ENCODE measurements at regions not wholly inside any gene's neighbourhood (a gene's known extent, or its start where the extent isn't known, plus 50 kb on each side); places are given as distances from the start of the nearest gene placed in this dataset.
"Not testable (repeated sequence)": the region's sequence is repeated elsewhere in the genome, so short reads cannot be mapped to it uniquely, and the experiment has no call there.

DNA sequence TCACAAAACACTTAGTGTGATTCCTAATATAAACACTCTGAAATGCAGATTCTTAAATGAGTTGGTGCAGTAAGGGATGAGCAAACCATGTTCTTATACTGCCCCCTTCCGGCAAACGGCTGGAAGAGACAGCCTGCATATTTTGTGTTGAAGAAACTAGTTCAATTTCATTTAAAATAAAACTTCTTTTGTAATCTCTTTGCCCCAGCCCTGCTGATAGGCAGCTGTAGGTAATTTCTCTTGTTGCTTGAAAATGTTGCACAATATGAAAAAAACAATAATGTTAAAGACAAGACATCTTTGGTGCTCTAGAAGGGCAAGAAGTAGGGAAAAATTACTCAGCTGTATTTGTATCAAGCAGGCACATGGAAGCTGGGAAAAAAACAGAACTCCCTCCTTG lies 89.7 kb upstream of the CCNG1 start:
- no peak overlapping the region for H3K9ac ChIP-seq (ENCODE audit: low read depth, low read length)
- peak overlapping the region; percentile 35; the same call in 1 of the 2 replicates for H3K27ac ChIP-seq (ENCODE audit: low read length)
- no peaks in the 10 kb centered on the region for H4K20me1 ChIP-seq (ENCODE audit: insufficient read depth, low read length)
- H3K4me2 ChIP-seq (ENCODE audit: insufficient read depth, low read length): no peak overlapping the region
- no peaks in the 10 kb centered on the region for H3K9me3 ChIP-seq (ENCODE audit: insufficient read depth, low read length, severe bottlenecking)
- no peaks in the 10 kb centered on the region for H3K27me3 ChIP-seq (ENCODE audit: insufficient read depth, low read length, poor library complexity)
- no peak overlapping the region for H3K4me3 ChIP-seq (ENCODE audit: low read depth in 1 of 2, low read length in 2 of 2)
- H3K79me2 ChIP-seq (ENCODE audit: insufficient read depth, low read length): no peaks in the 10 kb centered on the region
- DNase-seq (peak; percentile 73), ATAC-seq (ENCODE audit: insufficient read depth, low read depth) (peak; percentile 91)
- peaks cover 8% of the 10 kb centered on the region for H3K4me1 ChIP-seq (ENCODE audit: insufficient read depth, low read length)
- TF ChIP-seq, protein P1, sequence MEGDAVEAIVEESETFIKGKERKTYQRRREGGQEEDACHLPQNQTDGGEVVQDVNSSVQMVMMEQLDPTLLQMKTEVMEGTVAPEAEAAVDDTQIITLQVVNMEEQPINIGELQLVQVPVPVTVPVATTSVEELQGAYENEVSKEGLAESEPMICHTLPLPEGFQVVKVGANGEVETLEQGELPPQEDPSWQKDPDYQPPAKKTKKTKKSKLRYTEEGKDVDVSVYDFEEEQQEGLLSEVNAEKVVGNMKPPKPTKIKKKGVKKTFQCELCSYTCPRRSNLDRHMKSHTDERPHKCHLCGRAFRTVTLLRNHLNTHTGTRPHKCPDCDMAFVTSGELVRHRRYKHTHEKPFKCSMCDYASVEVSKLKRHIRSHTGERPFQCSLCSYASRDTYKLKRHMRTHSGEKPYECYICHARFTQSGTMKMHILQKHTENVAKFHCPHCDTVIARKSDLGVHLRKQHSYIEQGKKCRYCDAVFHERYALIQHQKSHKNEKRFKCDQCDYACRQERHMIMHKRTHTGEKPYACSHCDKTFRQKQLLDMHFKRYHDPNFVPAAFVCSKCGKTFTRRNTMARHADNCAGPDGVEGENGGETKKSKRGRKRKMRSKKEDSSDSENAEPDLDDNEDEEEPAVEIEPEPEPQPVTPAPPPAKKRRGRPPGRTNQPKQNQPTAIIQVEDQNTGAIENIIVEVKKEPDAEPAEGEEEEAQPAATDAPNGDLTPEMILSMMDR (IDR thresholded peaks at IDR 0.05; ENCODE audit: borderline replicate concordance, extremely low read depth, low read length, poor library complexity, severe bottlenecking): peak; percentile 94
- TF ChIP-seq EZH2 (IDR thresholded peaks at IDR 0.05; ENCODE audit: borderline replicate concordance, low read depth, low read length, severe bottlenecking): no peak
- H3K36me3 ChIP-seq (ENCODE audit: insufficient read depth, low read length): no peaks in the 10 kb centered on the region
- H2AFZ ChIP-seq (ENCODE audit: low read depth, low read length): 0 out of 2 replicates have a peak overlapping the region, but pooled peaks have one; percentile 15

DNA sequence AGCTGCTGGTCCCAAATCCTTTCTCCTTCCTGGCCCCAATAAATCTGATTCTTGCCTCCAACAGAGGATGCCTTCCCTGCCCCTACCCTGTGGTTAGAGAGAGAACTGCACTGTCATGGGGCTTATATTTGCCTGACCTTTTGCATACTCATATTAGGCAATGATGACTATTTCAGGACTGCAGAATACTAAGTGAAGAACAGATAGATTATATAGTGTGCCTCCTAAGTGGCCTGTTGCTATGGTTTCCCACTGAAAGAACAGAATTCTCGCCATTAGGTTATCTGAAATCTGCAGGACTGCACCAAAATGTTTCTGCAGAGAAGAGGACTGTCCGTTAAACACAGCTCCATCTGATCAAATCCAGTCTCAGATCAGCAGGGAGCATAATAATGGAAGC lies 87.3 kb upstream of the CCNG1 start:
- ATAC-seq (ENCODE audit: insufficient read depth, low read depth) (no peak), DNase-seq (no peak)
- H3K79me2 ChIP-seq (ENCODE audit: insufficient read depth, low read length): no peaks in the 10 kb centered on the region
- no peak for TF ChIP-seq EZH2 (IDR thresholded peaks at IDR 0.05; ENCODE audit: borderline replicate concordance, low read depth, low read length, severe bottlenecking)
- TF ChIP-seq, protein P1 (IDR thresholded peaks at IDR 0.05; ENCODE audit: borderline replicate concordance, extremely low read depth, low read length, poor library complexity, severe bottlenecking): peak; percentile 21
- no peaks in the 10 kb centered on the region for H3K9me3 ChIP-seq (ENCODE audit: insufficient read depth, low read length, severe bottlenecking)
- H3K4me3 ChIP-seq (ENCODE audit: low read depth in 1 of 2, low read length in 2 of 2): no peak overlapping the region
- no peaks in the 10 kb centered on the region for H3K27me3 ChIP-seq (ENCODE audit: insufficient read depth, low read length, poor library complexity)
- H3K36me3 ChIP-seq (ENCODE audit: insufficient read depth, low read length): no peaks in the 10 kb centered on the region
- H4K20me1 ChIP-seq (ENCODE audit: insufficient read depth, low read length): no peaks in the 10 kb centered on the region
- no peak overlapping the region for H3K27ac ChIP-seq (ENCODE audit: low read length)
- H3K4me1 ChIP-seq (ENCODE audit: insufficient read depth, low read length): peaks cover 8% of the 10 kb centered on the region
- no peak overlapping the region for H3K9ac ChIP-seq (ENCODE audit: low read depth, low read length)
- no peak overlapping the region for H3K4me2 ChIP-seq (ENCODE audit: insufficient read depth, low read length)
- H2AFZ ChIP-seq (ENCODE audit: low read depth, low read length): no peak overlapping the region

DNA sequence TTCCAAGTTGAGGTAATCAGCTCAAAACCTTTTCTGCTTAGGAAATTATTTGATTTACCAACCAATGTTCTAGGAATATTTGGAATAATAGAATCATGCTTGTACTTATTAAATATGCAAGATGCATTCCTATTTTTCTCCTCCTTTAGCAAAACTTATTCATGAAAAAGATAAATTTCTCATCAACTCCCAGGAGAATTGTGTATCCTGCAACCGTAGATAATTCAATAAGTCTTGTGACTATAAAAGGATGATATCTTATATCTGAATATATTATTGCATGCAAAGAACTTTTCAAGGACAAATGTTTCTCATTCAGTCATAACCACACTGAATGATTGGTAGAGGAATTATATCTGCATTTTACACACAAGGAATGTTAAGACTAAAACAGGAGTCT lies 84.9 kb upstream of the CCNG1 start:
- Histone ChIP-seq H3K4me3 (ENCODE audit: low read depth in 1 of 2, low read length in 2 of 2) (no peak overlapping the region), H3K9me3 (ENCODE audit: insufficient read depth, low read length, severe bottlenecking) (no peaks in the 10 kb centered on the region), H3K36me3 (ENCODE audit: insufficient read depth, low read length) (no peaks in the 10 kb centered on the region), H3K79me2 (ENCODE audit: insufficient read depth, low read length) (no peaks in the 10 kb centered on the region), H3K4me1 (ENCODE audit: insufficient read depth, low read length) (peaks cover 10% of the 10 kb centered on the region), H3K27me3 (ENCODE audit: insufficient read depth, low read length, poor library complexity) (no peaks in the 10 kb centered on the region), H4K20me1 (ENCODE audit: insufficient read depth, low read length) (no peaks in the 10 kb centered on the region), H3K9ac (ENCODE audit: low read depth, low read length) (no peak overlapping the region), H3K27ac (ENCODE audit: low read length) (no peak overlapping the region), H3K4me2 (ENCODE audit: insufficient read depth, low read length) (no peak overlapping the region), H2AFZ (ENCODE audit: low read depth, low read length) (no peak overlapping the region)
- TF ChIP-seq, protein P1 (IDR thresholded peaks at IDR 0.05; ENCODE audit: borderline replicate concordance, extremely low read depth, low read length, poor library complexity, severe bottlenecking): no peak
- TF ChIP-seq EZH2 (IDR thresholded peaks at IDR 0.05; ENCODE audit: borderline replicate concordance, low read depth, low read length, severe bottlenecking): no peak
- ATAC-seq (ENCODE audit: insufficient read depth, low read depth) (no peak), DNase-seq (no peak)

DNA sequence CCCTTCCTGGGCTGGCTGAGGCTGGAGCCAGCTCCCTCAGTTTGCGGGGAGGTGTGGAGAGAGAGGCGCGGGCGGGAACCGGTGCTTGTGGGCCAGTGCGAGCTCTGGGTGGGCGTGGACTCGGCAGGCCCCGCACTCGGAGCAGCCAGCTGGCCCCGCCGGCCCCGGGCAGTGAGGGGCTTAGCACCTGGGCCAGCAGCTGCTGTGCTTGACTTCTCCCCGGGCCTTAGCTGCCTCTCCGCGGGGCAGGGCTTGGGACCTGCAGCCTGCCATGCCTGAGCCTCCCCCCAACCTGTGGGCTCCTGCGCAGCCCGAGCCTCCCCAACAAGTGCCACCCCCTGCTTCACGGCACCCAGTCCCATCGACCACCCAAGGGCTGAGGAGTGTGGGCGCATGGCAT lies 81.6 kb upstream of the CCNG1 start:
- H3K36me3 ChIP-seq (ENCODE audit: insufficient read depth, low read length); ATAC-seq (ENCODE audit: insufficient read depth, low read depth); H3K27me3 ChIP-seq (ENCODE audit: insufficient read depth, low read length, poor library complexity); H3K9me3 ChIP-seq (ENCODE audit: insufficient read depth, low read length, severe bottlenecking); DNase-seq; H3K9ac ChIP-seq (ENCODE audit: low read depth, low read length); H3K79me2 ChIP-seq (ENCODE audit: insufficient read depth, low read length); H3K4me3 ChIP-seq (ENCODE audit: low read depth in 1 of 2, low read length in 2 of 2); H4K20me1 ChIP-seq (ENCODE audit: insufficient read depth, low read length); H2AFZ ChIP-seq (ENCODE audit: low read depth, low read length); H3K27ac ChIP-seq (ENCODE audit: low read length); H3K4me2 ChIP-seq (ENCODE audit: insufficient read depth, low read length): not testable (repeated sequence)
- H3K4me1 ChIP-seq (ENCODE audit: insufficient read depth, low read length): peaks cover 18% of the 10 kb centered on the region

Data from DND-41 (cell line).